Left ventricle myocardium inferior (tissue), 1 donor: ENCODE measurements at regions not wholly inside any gene's neighbourhood (a gene's known extent, or its start where the extent isn't known, plus 50 kb on each side); places are given as distances from the start of the nearest gene placed in this dataset.

Experiments
- DNase-seq: peaks from one replicate; pipeline ENCODE4 v3.0.0-alpha.2; 2020
- H3K27ac ChIP-seq: fragments of 200-600 bp; replicated peaks from 2 replicates; pipeline ENCODE4 v1.8.0; 2021
- H3K27me3 ChIP-seq: fragments of 200-600 bp; 2 replicates; pipeline ENCODE4 v1.8.0; 2021; ENCODE audit warnings: low read depth
- H3K36me3 ChIP-seq: fragments of 200-600 bp; 2 replicates; pipeline ENCODE4 v1.8.0; 2021
- H3K4me1 ChIP-seq: fragments of 200-600 bp; 2 replicates; pipeline ENCODE4 v1.8.0; 2021
- H3K4me3 ChIP-seq: fragments of 200-600 bp; 2 replicates; pipeline ENCODE4 v1.8.0; 2021; ENCODE audit warnings: mild to moderate bottlenecking, moderate library complexity
- H3K9me3 ChIP-seq: fragments of 200-600 bp; replicated peaks from 2 replicates; pipeline ENCODE4 v1.8.0; 2021
- CTCF ChIP-seq: fragments of 200-600 bp; IDR thresholded peaks from 2 replicates; pipeline ENCODE4 v1.8.0; 2021; ENCODE audit warnings: antibody characterized with exemption, mild to moderate bottlenecking, borderline replicate concordance
- intact Hi-C: fragments of 100-400 bp; cut with micrococcal nuclease; formaldehyde crosslinking; loops from one replicate; pipeline ENCODE4 v1.11.0; 2022
- donor health status: DM: no; HTN: yes; CAD: no; lungs with severe emphysema.

- DNase-seq: no peak
- no peaks in the 10 kb centered on the region for H3K9me3 ChIP-seq
- H3K4me1 ChIP-seq: no peaks in the 10 kb centered on the region
- H3K27ac ChIP-seq: no peak overlapping the region
- H3K4me3 ChIP-seq: no peak overlapping the region
- peaks cover 25% of the 10 kb centered on the region for H3K27me3 ChIP-seq
- intact Hi-C loops: no loop called here
- TF ChIP-seq CTCF: no peak
- no peaks in the 10 kb centered on the region for H3K36me3 ChIP-seq
Observed at GRCh38 chr3:140760324-140761075, 82.6 kb downstream of the TRIM42 start.

- Histone ChIP-seq H3K9me3 (no peaks in the 10 kb centered on the region), H3K36me3 (no peaks in the 10 kb centered on the region), H3K4me3 (no peak overlapping the region), H3K4me1 (no peaks in the 10 kb centered on the region), H3K27me3 (peaks cover 19% of the 10 kb centered on the region), H3K27ac (no peak overlapping the region)
- TF ChIP-seq CTCF: no peak
- no peak for DNase-seq
- intact Hi-C loops: no loop called here
Observed at GRCh38 chr3:140761076-140761639, 83.3 kb downstream of the TRIM42 start.

GRCh38 chr3:140762746-140763145, 84.9 kb downstream of the TRIM42 start:
- H3K36me3 ChIP-seq: no peaks in the 10 kb centered on the region
- intact Hi-C loops: no loop called here

GRCh38 chr3:140763532-140763931, 85.7 kb downstream of the TRIM42 start:
- no peak for DNase-seq
- Histone ChIP-seq H3K27me3 (peaks cover 8% of the 10 kb centered on the region), H3K4me3 (no peak overlapping the region), H3K36me3 (no peaks in the 10 kb centered on the region), H3K27ac (no peak overlapping the region), H3K4me1 (no peaks in the 10 kb centered on the region), H3K9me3 (no peaks in the 10 kb centered on the region)
- intact Hi-C loops: no loop called here
- no peak for TF ChIP-seq CTCF

More at GRCh38 chr3:140762746-140763145, 84.9 kb downstream of the TRIM42 start:
- Histone ChIP-seq H3K4me1 (no peaks in the 10 kb centered on the region), H3K27ac (no peak overlapping the region), H3K9me3 (no peaks in the 10 kb centered on the region), H3K27me3 (peaks cover 10% of the 10 kb centered on the region), H3K4me3 (no peak overlapping the region)
- no peak for TF ChIP-seq CTCF
- DNase-seq: no peak

- intact Hi-C loops: no loop called here
- Histone ChIP-seq H3K4me3 (no peak overlapping the region), H3K27ac (no peak overlapping the region), H3K27me3 (peaks cover 9% of the 10 kb centered on the region), H3K36me3 (no peaks in the 10 kb centered on the region), H3K9me3 (no peaks in the 10 kb centered on the region), H3K4me1 (no peaks in the 10 kb centered on the region)
- no peak for DNase-seq
- no peak for TF ChIP-seq CTCF
Observed at GRCh38 chr3:140765246-140765645, 87.4 kb downstream of the TRIM42 start.
